ENCODE measurements at regions not wholly inside any gene's neighbourhood (a gene's known extent, or its start where the extent isn't known, plus 50 kb on each side); places are given as distances from the start of the nearest gene placed in this dataset.

- TF ChIP-seq POLR2AphosphoS5 (IDR thresholded peaks at IDR 0.05) (no peak), CTCF (IDR thresholded peaks at IDR 0.05) (no peak), POLR2A (IDR thresholded peaks at IDR 0.05) (no peak)
Measured at GRCh38 chr12:91289072-91289471, 106.5 kb upstream of the DCN start.
